GM18508 (cell line): ENCODE measurements at regions not wholly inside any gene's neighbourhood (a gene's known extent, or its start where the extent isn't known, plus 50 kb on each side); places are given as distances from the start of the nearest gene placed in this dataset.

Experiments used
- ATAC-seq: cut with Tn5 transposase; IDR thresholded peaks from one replicate; pipeline ENCODE4 v1.9.1; 2021; ENCODE audit warnings: moderate number of reproducible peaks; ENCODE audit not compliant: insufficient read depth, unreplicated experiment

GRCh38 chr10:91167406-91167805 is 53.1 kb upstream of the PCGF5 start:
- no peak for ATAC-seq

GRCh38 chr10:91170418-91170817 is 50.0 kb upstream of the PCGF5 start:
- ATAC-seq, result no peak
